Epithelial cell of proximal tubule (primary cell): ENCODE measurements at regions not wholly inside any gene's neighbourhood (a gene's known extent, or its start where the extent isn't known, plus 50 kb on each side); places are given as distances from the start of the nearest gene placed in this dataset.

ENCODE experiments used
- DNase-seq: peaks from one replicate; pipeline ENCODE4 v3.0.0-alpha.2; 2011; ENCODE audit warnings: low read depth
- H3K4me3 ChIP-seq: 2 replicates; pipeline ENCODE4 v1.5.1; 2011; ENCODE audit warnings: low read depth, mild to moderate bottlenecking, low read length
- CTCF ChIP-seq: conservative IDR thresholded peaks from 2 replicates; pipeline ENCODE4 v1.5.1; 2012; ENCODE audit warnings: low read depth, mild to moderate bottlenecking, low read length

GRCh38 chr1:99207216-99207615, 57.1 kb upstream of the PLPPR4 start:
- no peak for DNase-seq
- TF ChIP-seq CTCF = no peak
- H3K4me3 ChIP-seq = no peak overlapping the region
